NB4 (cell line): ENCODE measurements at regions not wholly inside any gene's neighbourhood (a gene's known extent, or its start where the extent isn't known, plus 50 kb on each side); places are given as distances from the start of the nearest gene placed in this dataset.

Source experiments
- DNase-seq: peaks from one replicate; pipeline ENCODE4 v3.0.0; 2010; ENCODE audit warnings: low read depth
- H3K4me3 ChIP-seq: one replicate; pipeline ENCODE4 v1.5.1; 2011; ENCODE audit warnings: mild to moderate bottlenecking, low read depth, low read length, moderate library complexity
- MAX ChIP-seq: IDR thresholded peaks from 2 replicates; pipeline ENCODE4 v1.6.1; 2011; ENCODE audit warnings: low read depth, low read length
- MYC ChIP-seq: IDR thresholded peaks from 2 replicates; pipeline ENCODE4 v1.6.1; 2011; ENCODE audit warnings: low read depth, low read length
- POLR2A ChIP-seq: IDR thresholded peaks from 2 replicates; pipeline ENCODE4 v1.6.1; 2011; ENCODE audit warnings: mild to moderate bottlenecking; ENCODE audit not compliant: insufficient read length; ENCODE audit errors: extremely low read depth
- TF ChIP-seq, protein P1 (sequence below): IDR thresholded peaks from one replicate; pipeline ENCODE4 v1.5.1; 2012; ENCODE audit warnings: low read depth, low read length

- no peak for TF ChIP-seq MAX
- TF ChIP-seq MYC, result no peak
- no peak overlapping the region for H3K4me3 ChIP-seq
- no peak for DNase-seq
Observed at GRCh38 chr2:14231391-14231898, 401.1 kb upstream of the LRATD1 start.

DNA sequence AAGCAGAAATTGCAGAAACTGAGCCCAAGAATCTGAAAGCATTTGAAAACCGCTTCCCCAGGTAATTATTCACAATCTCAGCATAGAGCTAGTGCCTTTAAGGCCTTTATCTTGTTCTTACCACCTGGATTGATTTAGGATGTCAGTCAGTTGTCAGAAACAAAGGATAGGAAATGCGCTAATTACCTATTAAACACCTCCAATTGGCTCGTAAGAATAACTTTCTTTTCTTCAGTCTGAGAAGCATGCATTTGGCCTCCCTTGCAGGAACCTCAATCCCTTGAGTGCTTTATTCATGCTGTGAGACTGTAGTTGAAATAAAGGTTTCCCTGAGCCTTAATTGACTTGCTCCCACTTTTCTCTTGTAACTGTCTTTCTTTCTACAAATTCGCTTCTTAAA is 400.3 kb upstream of the LRATD1 start:
- H3K4me3 ChIP-seq, result no peak overlapping the region
- TF ChIP-seq POLR2A (no peak), MAX (no peak), MYC (no peak)
- TF ChIP-seq, protein P1, sequence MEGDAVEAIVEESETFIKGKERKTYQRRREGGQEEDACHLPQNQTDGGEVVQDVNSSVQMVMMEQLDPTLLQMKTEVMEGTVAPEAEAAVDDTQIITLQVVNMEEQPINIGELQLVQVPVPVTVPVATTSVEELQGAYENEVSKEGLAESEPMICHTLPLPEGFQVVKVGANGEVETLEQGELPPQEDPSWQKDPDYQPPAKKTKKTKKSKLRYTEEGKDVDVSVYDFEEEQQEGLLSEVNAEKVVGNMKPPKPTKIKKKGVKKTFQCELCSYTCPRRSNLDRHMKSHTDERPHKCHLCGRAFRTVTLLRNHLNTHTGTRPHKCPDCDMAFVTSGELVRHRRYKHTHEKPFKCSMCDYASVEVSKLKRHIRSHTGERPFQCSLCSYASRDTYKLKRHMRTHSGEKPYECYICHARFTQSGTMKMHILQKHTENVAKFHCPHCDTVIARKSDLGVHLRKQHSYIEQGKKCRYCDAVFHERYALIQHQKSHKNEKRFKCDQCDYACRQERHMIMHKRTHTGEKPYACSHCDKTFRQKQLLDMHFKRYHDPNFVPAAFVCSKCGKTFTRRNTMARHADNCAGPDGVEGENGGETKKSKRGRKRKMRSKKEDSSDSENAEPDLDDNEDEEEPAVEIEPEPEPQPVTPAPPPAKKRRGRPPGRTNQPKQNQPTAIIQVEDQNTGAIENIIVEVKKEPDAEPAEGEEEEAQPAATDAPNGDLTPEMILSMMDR, result no peak
- DNase-seq, result no peak

GRCh38 chr2:14234911-14235310 is 397.6 kb upstream of the LRATD1 start:
- H3K4me3 ChIP-seq, result no peak overlapping the region
- DNase-seq, result no peak
- TF ChIP-seq MAX (no peak), POLR2A (no peak), MYC (no peak)
- TF ChIP-seq, protein P1, result no peak

GRCh38 chr2:14235667-14236066 is 396.9 kb upstream of the LRATD1 start:
- DNase-seq, result peak; percentile 35
- TF ChIP-seq MAX, result no peak
- no peak overlapping the region for H3K4me3 ChIP-seq

GRCh38 chr2:14237902-14238301 is 394.6 kb upstream of the LRATD1 start:
- TF ChIP-seq, protein P1, result no peak
- TF ChIP-seq POLR2A (no peak), MYC (no peak), MAX (no peak)
- H3K4me3 ChIP-seq, result no peak overlapping the region
- DNase-seq, result no peak

- no peak overlapping the region for H3K4me3 ChIP-seq
- TF ChIP-seq MYC (no peak), MAX (no peak), POLR2A (no peak)
- TF ChIP-seq, protein P1, result no peak
- no peak for DNase-seq
Observed at GRCh38 chr2:14239605-14240004, 392.9 kb upstream of the LRATD1 start.

GRCh38 chr2:14240868-14241267 is 391.6 kb upstream of the LRATD1 start:
- no peak overlapping the region for H3K4me3 ChIP-seq
- DNase-seq, result no peak
- no peak for TF ChIP-seq MAX
- TF ChIP-seq, protein P1, result no peak
- TF ChIP-seq POLR2A, result no peak
- TF ChIP-seq MYC, result no peak
